Lower leg skin (tissue), 3 donors: ENCODE measurements at regions not wholly inside any gene's neighbourhood (a gene's known extent, or its start where the extent isn't known, plus 50 kb on each side); places are given as distances from the start of the nearest gene placed in this dataset.

Source experiments
- CTCF ChIP-seq, 3 donors: fragments of 450-650 bp; IDR thresholded peaks; one replicate each; pipeline ENCODE4 v1.5.1; 2016; ENCODE audit warnings: antibody characterized with exemption in 3 of 3, mild to moderate bottlenecking in 3 of 3, moderate library complexity in 2 of 3
- POLR2A ChIP-seq, 2 donors: fragments of 450-650 bp; IDR thresholded peaks; one replicate each; pipeline ENCODE4 v1.6.1; 2016 to 2017; ENCODE audit warnings: antibody characterized with exemption in 2 of 2, mild to moderate bottlenecking in 1 of 2, moderate library complexity in 1 of 2

- no peak for TF ChIP-seq CTCF (IDR thresholded peaks at IDR 0.05)
- no peak for TF ChIP-seq POLR2A (IDR thresholded peaks at IDR 0.05)
Observed at GRCh38 chr3:40717471-40717870, 192.7 kb downstream of the ZNF621 start.
